Sigmoid colon (tissue), 6 donors: ENCODE measurements at regions not wholly inside any gene's neighbourhood (a gene's known extent, or its start where the extent isn't known, plus 50 kb on each side); places are given as distances from the start of the nearest gene placed in this dataset.

ENCODE experiments used
- DNase-seq: peaks from one replicate; pipeline ENCODE4 v3.0.0-alpha.2; 2019
- H3K27ac ChIP-seq, 4 donors: fragments of 200-600 bp; sonication (generic); one replicate each; pipeline ENCODE4 v1.5.1; 2016 to 2019; ENCODE audit warnings: mild to moderate bottlenecking in 1 of 4
- H3K27me3 ChIP-seq, 3 donors: fragments of 200-600 bp; sonication (generic); one replicate each; pipeline ENCODE4 v1.5.1; 2019; ENCODE audit warnings: mild to moderate bottlenecking in 1 of 3
- H3K36me3 ChIP-seq, 4 donors: fragments of 200-600 bp; sonication (generic); one replicate each; pipeline ENCODE4 v1.5.1; 2016 to 2019
- H3K4me1 ChIP-seq, 4 donors: fragments of 200-600 bp; sonication (generic); one replicate each; pipeline ENCODE4 v1.5.1; 2017 to 2019
- H3K4me3 ChIP-seq, 4 donors: fragments of 200-600 bp; sonication (generic); one replicate each; pipeline ENCODE4 v1.5.1; 2017 to 2019; ENCODE audit warnings: mild to moderate bottlenecking in 2 of 4, moderate library complexity in 1 of 4
- H3K9me3 ChIP-seq, 4 donors: fragments of 200-600 bp in 3 of 4; sonication (generic) in 3 of 4; one replicate each; pipeline versions ENCODE4 v1.5.1 to v1.6.1; 2013 to 2019
- CTCF ChIP-seq, 4 experiments: fragments of 450-650 bp in 3 of 4; fragments of 200-600 bp in 1 of 4; IDR thresholded peaks; one replicate each; pipeline ENCODE4 v1.5.1; 2016 to 2019; ENCODE audit warnings: antibody characterized with exemption in 4 of 4, mild to moderate bottlenecking in 3 of 4, moderate library complexity in 2 of 4
- EP300 ChIP-seq, 4 donors: sonication (generic); formaldehyde crosslinking; IDR thresholded peaks; one replicate each; pipeline ENCODE4 v1.6.1; 2017; ENCODE audit warnings: antibody characterized with exemption in 4 of 4
- POLR2A ChIP-seq, 2 donors: fragments of 450-650 bp; IDR thresholded peaks; one replicate each; pipeline ENCODE4 v1.6.1; 2016; ENCODE audit warnings: antibody characterized with exemption in 2 of 2, mild to moderate bottlenecking in 2 of 2, moderate library complexity in 2 of 2
- POLR2AphosphoS5 ChIP-seq, 4 donors: sonication (generic); formaldehyde crosslinking; IDR thresholded peaks; one replicate each; pipeline ENCODE4 v1.6.1; 2017; ENCODE audit warnings: antibody characterized with exemption in 4 of 4
- WGBS, 2 donors: extraction: QIAGEN DNeasy Blood & Tissue Kit; methylation state at CpG; one replicate each; pipeline ENCODE4 v1.1.7; 2013; 5-methylcytosine and 5-hydroxymethylcytosine counted together
- intact Hi-C: fragments of 100-400 bp; cut with DNase I; formaldehyde crosslinking; loops from one replicate; pipeline ENCODE4 v1.15.1; 2023
- donor health status: healthy with polysubstance abuse.
- donor health status: healthy.

GRCh38 chr4:27085396-27085795 lies 224.8 kb downstream of the STIM2 start:
- H3K27me3 ChIP-seq, result peaks cover 0 to 41% (median 3%) of the 10 kb centered on the region in 3 donors
- no peak overlapping the region for H3K27ac ChIP-seq
- peaks cover 0 to 13% (median 10%) of the 10 kb centered on the region in 4 donors for H3K4me1 ChIP-seq
- no peaks in the 10 kb centered on the region for H3K9me3 ChIP-seq
- DNase-seq, result no peak
- peak overlapping the region in 1 of 4 donors; percentile 37 for H3K4me3 ChIP-seq
- intact Hi-C loops, result no loop called here
- 42 to 43% methylated on average over 7 of the region's 7 CpGs for WGBS, 2 donors
- no peaks in the 10 kb centered on the region for H3K36me3 ChIP-seq
- TF ChIP-seq POLR2A (IDR thresholded peaks at IDR 0.05) (no peak), EP300 (IDR thresholded peaks at IDR 0.05) (no peak), POLR2AphosphoS5 (IDR thresholded peaks at IDR 0.05) (no peak), CTCF (IDR thresholded peaks at IDR 0.05) (no peak)

- H3K27ac ChIP-seq, result no peak overlapping the region
- TF ChIP-seq EP300 (IDR thresholded peaks at IDR 0.05), result no peak
- TF ChIP-seq POLR2A (IDR thresholded peaks at IDR 0.05), result no peak
- no peak for TF ChIP-seq POLR2AphosphoS5 (IDR thresholded peaks at IDR 0.05)
- no peak for TF ChIP-seq CTCF (IDR thresholded peaks at IDR 0.05)
- no peak for DNase-seq
- no peaks in the 10 kb centered on the region for H3K9me3 ChIP-seq
- WGBS, 2 donors, result 91 to 92% methylated on average over 8 of the region's 8 CpGs
- peaks cover 0 to 13% (median 10%) of the 10 kb centered on the region in 4 donors for H3K4me1 ChIP-seq
- peaks cover 0 to 41% (median 3%) of the 10 kb centered on the region in 3 donors for H3K27me3 ChIP-seq
- intact Hi-C loops, result no loop called here
- H3K36me3 ChIP-seq, result no peaks in the 10 kb centered on the region
- no peak overlapping the region for H3K4me3 ChIP-seq
Measured at GRCh38 chr4:27087306-27088045, 226.8 kb downstream of the STIM2 start.

DNA sequence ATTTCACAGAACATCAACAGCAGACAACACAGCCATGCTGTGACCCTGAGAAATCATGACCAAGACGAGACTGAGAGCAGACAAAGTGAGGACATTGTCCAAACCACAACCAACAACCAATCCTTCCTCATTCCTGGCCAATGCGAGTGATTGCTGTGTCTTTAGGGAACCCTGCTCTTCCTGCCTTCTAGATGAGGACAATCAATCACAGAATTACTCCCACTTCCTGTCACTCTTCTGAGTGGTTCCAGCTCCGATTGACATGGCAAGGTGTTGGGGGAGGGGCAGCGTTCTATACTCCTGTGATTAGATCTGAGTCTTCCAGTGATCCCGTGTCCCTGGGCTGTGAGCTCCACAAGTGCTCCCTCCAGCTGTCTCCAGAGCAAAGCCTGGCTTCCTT lies 227.8 kb downstream of the STIM2 start:
- H3K36me3 ChIP-seq, result no peaks in the 10 kb centered on the region
- H3K27me3 ChIP-seq, result peaks cover 0 to 41% (median 3%) of the 10 kb centered on the region in 3 donors
- H3K9me3 ChIP-seq, result no peaks in the 10 kb centered on the region
- no peak for DNase-seq
- TF ChIP-seq EP300 (IDR thresholded peaks at IDR 0.05) (no peak), CTCF (IDR thresholded peaks at IDR 0.05) (no peak), POLR2A (IDR thresholded peaks at IDR 0.05) (no peak), POLR2AphosphoS5 (IDR thresholded peaks at IDR 0.05) (no peak)
- H3K4me3 ChIP-seq, result no peak overlapping the region
- intact Hi-C loops, result no loop called here
- no peak overlapping the region for H3K27ac ChIP-seq
- 28 to 56% methylated on average over 5 of the region's 5 CpGs for WGBS, 2 donors
- H3K4me1 ChIP-seq, result peaks cover 0 to 13% (median 10%) of the 10 kb centered on the region in 4 donors

DNA sequence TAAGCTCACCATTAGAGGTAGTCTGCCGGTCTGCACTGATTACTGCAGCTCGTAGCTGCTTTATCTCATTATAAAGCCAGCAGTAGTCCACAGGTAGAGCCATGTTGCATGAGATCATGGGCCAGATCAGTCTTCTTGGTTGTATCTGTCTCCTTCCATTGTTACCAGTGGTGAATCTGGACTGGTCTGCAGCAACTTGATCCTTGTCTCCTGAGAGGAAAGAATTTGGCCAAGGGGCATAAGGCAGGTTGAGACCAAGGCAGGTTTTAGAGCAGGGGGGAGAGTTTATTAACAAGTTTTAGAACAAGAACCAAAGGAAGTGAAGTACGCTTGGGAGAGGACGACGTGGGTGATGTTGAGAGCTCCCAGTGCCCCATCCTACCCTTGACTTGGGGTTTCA lies 228.5 kb downstream of the STIM2 start:
- peaks cover 0 to 13% (median 10%) of the 10 kb centered on the region in 4 donors for H3K4me1 ChIP-seq
- no peak overlapping the region for H3K4me3 ChIP-seq
- DNase-seq, result no peak
- H3K9me3 ChIP-seq, result no peaks in the 10 kb centered on the region
- 94% methylated on average over 5 of the region's 5 CpGs for WGBS, 2 donors
- H3K27me3 ChIP-seq, result peaks cover 0 to 38% (median 3%) of the 10 kb centered on the region in 3 donors
- H3K36me3 ChIP-seq, result no peaks in the 10 kb centered on the region
- no peak overlapping the region for H3K27ac ChIP-seq
- no peak for TF ChIP-seq EP300 (IDR thresholded peaks at IDR 0.05)
- no peak for TF ChIP-seq POLR2AphosphoS5 (IDR thresholded peaks at IDR 0.05)
- no peak for TF ChIP-seq CTCF (IDR thresholded peaks at IDR 0.05)
- TF ChIP-seq POLR2A (IDR thresholded peaks at IDR 0.05), result no peak
- intact Hi-C loops, result no loop called here
